Gastrocnemius medialis (tissue), 4 donors: ENCODE measurements at regions not wholly inside any gene's neighbourhood (a gene's known extent, or its start where the extent isn't known, plus 50 kb on each side); places are given as distances from the start of the nearest gene placed in this dataset.

Experiments used
- ATAC-seq, 2 donors: fragments of 150-250 bp; one replicate each; pipeline ENCODE4 v1.9.1; 2016
- DNase-seq, 2 donors: peaks; one replicate each; pipeline ENCODE4 v3.0.0-alpha.2; 2019
- H3K27ac ChIP-seq, 4 donors: fragments of 200-600 bp; sonication (generic); 1 replicate in 1 of 4; 2 replicates in 3 of 4; pipeline ENCODE4 v1.5.1; 2016 to 2018; ENCODE audit warnings: mild to moderate bottlenecking in 2 of 4, moderate library complexity in 1 of 4
- H3K27me3 ChIP-seq, 3 donors: fragments of 200-600 bp; sonication (generic) in 2 of 3; 1 replicate in 1 of 3; 2 replicates in 2 of 3; pipeline versions ENCODE4 v1.5.1 to v1.6.0; 2016 to 2019; ENCODE audit warnings: mild to moderate bottlenecking in 1 of 3, moderate library complexity in 1 of 3
- H3K36me3 ChIP-seq, 2 donors: fragments of 200-600 bp; sonication (generic) in 1 of 2; one replicate each; pipeline ENCODE4 v1.5.1; 2017 to 2018
- H3K4me1 ChIP-seq, 2 donors: fragments of 200-600 bp; sonication (generic) in 1 of 2; one replicate each; pipeline ENCODE4 v1.5.1; 2016 to 2017; ENCODE audit warnings: mild to moderate bottlenecking in 2 of 2
- H3K4me3 ChIP-seq, 4 donors: fragments of 200-600 bp; sonication (generic) in 3 of 4; 1 replicate in 1 of 4; 2 replicates in 3 of 4; pipeline ENCODE4 v1.5.1; 2016 to 2019; ENCODE audit warnings: mild to moderate bottlenecking in 2 of 4
- H3K9me3 ChIP-seq, 3 donors: fragments of 200-600 bp; sonication (generic) in 2 of 3; 1 replicate in 1 of 3; 2 replicates in 2 of 3; pipeline ENCODE4 v1.5.1; 2016 to 2019
- CTCF ChIP-seq, 5 experiments: fragments of 450-650 bp in 3 of 5; fragments of 200-600 bp in 2 of 5; sonication (generic) in 2 of 5; IDR thresholded peaks in 4 of 5; conservative IDR thresholded peaks in 1 of 5; 1 replicate in 4 of 5; 2 replicates in 1 of 5; pipeline ENCODE4 v1.5.1; 2016 to 2019; ENCODE audit warnings: antibody characterized with exemption in 5 of 5, mild to moderate bottlenecking in 3 of 5, moderate library complexity in 3 of 5
- POLR2A ChIP-seq, 2 donors: fragments of 450-650 bp; IDR thresholded peaks; one replicate each; pipeline ENCODE4 v1.6.1; 2017; ENCODE audit warnings: antibody characterized with exemption in 2 of 2, mild to moderate bottlenecking in 2 of 2, moderate library complexity in 2 of 2
- in situ Hi-C, 4 donors: fragments of 200-750 bp; cut with MboI; loops; one replicate each; pipeline versions ENCODE4 v1.15.0 to v1.8.0; 2017; ENCODE audit warnings: low sequenced_read_pairs in 4 of 4
- intact Hi-C: fragments of 100-400 bp; cut with DNase I; formaldehyde crosslinking; loops from one replicate; pipeline ENCODE4 v1.15.1; 2023; ENCODE audit warnings: low total_unique reads

GRCh38 chr10:123535386-123535785 is 130.8 kb upstream of the GPR26 start:
- in situ Hi-C loops (no loop called here), intact Hi-C loops (no loop called here)
- H3K36me3 ChIP-seq, result no peaks in the 10 kb centered on the region
- H3K4me1 ChIP-seq, result no peaks in the 10 kb centered on the region
- H3K27ac ChIP-seq, result no peak overlapping the region
- no peaks in the 10 kb centered on the region for H3K9me3 ChIP-seq
- ATAC-seq, result no peak
- H3K4me3 ChIP-seq, result no peak overlapping the region
- peaks cover 0 to 10% (median 0%) of the 10 kb centered on the region in 3 donors for H3K27me3 ChIP-seq
- TF ChIP-seq POLR2A (IDR thresholded peaks at IDR 0.05), result no peak
- no peak for TF ChIP-seq CTCF (IDR thresholded peaks at IDR 0.05 in 4 of 5, conservative IDR thresholded peaks at IDR 0.05 in 1 of 5)
- DNase-seq, result no peak

- H3K36me3 ChIP-seq, result no peaks in the 10 kb centered on the region
- no peaks in the 10 kb centered on the region for H3K4me1 ChIP-seq
- TF ChIP-seq POLR2A (IDR thresholded peaks at IDR 0.05), result no peak
- H3K27ac ChIP-seq, result no peak overlapping the region
- intact Hi-C loops (no loop called here), in situ Hi-C loops (no loop called here)
- no peak for DNase-seq
- H3K9me3 ChIP-seq, result no peaks in the 10 kb centered on the region
- H3K4me3 ChIP-seq, result no peak overlapping the region
- peaks cover 0 to 10% (median 0%) of the 10 kb centered on the region in 3 donors for H3K27me3 ChIP-seq
- ATAC-seq, result no peak
Measured at GRCh38 chr10:123536176-123536845, 129.8 kb upstream of the GPR26 start.

GRCh38 chr10:123537188-123537961 is 128.8 kb upstream of the GPR26 start:
- H3K4me1 ChIP-seq, result no peaks in the 10 kb centered on the region
- in situ Hi-C loops, result no loop called here
- intact Hi-C loops, result no loop called here
- H3K27ac ChIP-seq, result no peak overlapping the region
- no peaks in the 10 kb centered on the region for H3K9me3 ChIP-seq
- DNase-seq, result no peak
- H3K27me3 ChIP-seq, result peaks cover 0 to 10% (median 0%) of the 10 kb centered on the region in 3 donors
- no peaks in the 10 kb centered on the region for H3K36me3 ChIP-seq
- no peak overlapping the region for H3K4me3 ChIP-seq
- no peak for TF ChIP-seq POLR2A (IDR thresholded peaks at IDR 0.05)
- TF ChIP-seq CTCF (IDR thresholded peaks at IDR 0.05 in 4 of 5, conservative IDR thresholded peaks at IDR 0.05 in 1 of 5), result no peak
- no peak for ATAC-seq

GRCh38 chr10:123538401-123539320 is 127.5 kb upstream of the GPR26 start:
- intact Hi-C loops, result no loop called here
- peaks cover 0 to 3% (median 0%) of the 10 kb centered on the region in 3 donors for H3K27me3 ChIP-seq
- DNase-seq (no peak), ATAC-seq (no peak)
- in situ Hi-C loops, result no loop called here
- no peak for TF ChIP-seq CTCF (IDR thresholded peaks at IDR 0.05 in 4 of 5, conservative IDR thresholded peaks at IDR 0.05 in 1 of 5)
- TF ChIP-seq POLR2A (IDR thresholded peaks at IDR 0.05), result no peak
- no peaks in the 10 kb centered on the region for H3K36me3 ChIP-seq
- no peak overlapping the region for H3K27ac ChIP-seq
- H3K4me1 ChIP-seq, result no peaks in the 10 kb centered on the region
- no peak overlapping the region for H3K4me3 ChIP-seq
- no peaks in the 10 kb centered on the region for H3K9me3 ChIP-seq

GRCh38 chr10:123544986-123545385 is 121.2 kb upstream of the GPR26 start:
- Histone ChIP-seq H3K4me1 (no peaks in the 10 kb centered on the region), H3K27me3 (no peaks in the 10 kb centered on the region), H3K27ac (no peak overlapping the region), H3K36me3 (no peaks in the 10 kb centered on the region), H3K4me3 (no peak overlapping the region), H3K9me3 (no peaks in the 10 kb centered on the region)
- no peak for TF ChIP-seq CTCF (IDR thresholded peaks at IDR 0.05 in 4 of 5, conservative IDR thresholded peaks at IDR 0.05 in 1 of 5)
- no peak for TF ChIP-seq POLR2A (IDR thresholded peaks at IDR 0.05)
- DNase-seq (no peak), ATAC-seq (no peak)
- in situ Hi-C loops (no loop called here), intact Hi-C loops (no loop called here)
